ENCODE measurements at regions not wholly inside any gene's neighbourhood (a gene's known extent, or its start where the extent isn't known, plus 50 kb on each side); places are given as distances from the start of the nearest gene placed in this dataset.

- DNase-seq (ENCODE audit: low spot score) (no peak), ATAC-seq (no peak)
- no peaks in the 10 kb centered on the region for H3K36me3 Mint-ChIP-seq
- H3K9me3 Mint-ChIP-seq: peaks cover 7% of the 10 kb centered on the region
- H3K4me1 Mint-ChIP-seq (ENCODE audit: low read depth in 2 of 2): no peaks in the 10 kb centered on the region
- H3K27me3 Mint-ChIP-seq: no peaks in the 10 kb centered on the region
- H3K4me3 Mint-ChIP-seq: no peak overlapping the region
- H3K27ac Mint-ChIP-seq: no peak overlapping the region
These were observed 850.6 kb downstream of the TYW1 start for GRCh38 chr7:67847092-67847787.

GRCh38 chr7:67854221-67855178 lies 857.9 kb downstream of the TYW1 start:
- Mint-ChIP-seq H3K4me3 (no peak overlapping the region), H3K27ac (no peak overlapping the region), H3K27me3 (no peaks in the 10 kb centered on the region), H3K9me3 (peaks cover 6% of the 10 kb centered on the region), H3K36me3 (peaks cover 5% of the 10 kb centered on the region), H3K4me1 (ENCODE audit: low read depth in 2 of 2) (no peaks in the 10 kb centered on the region)
- DNase-seq (ENCODE audit: low spot score) (no peak), ATAC-seq (no peak)

DNA sequence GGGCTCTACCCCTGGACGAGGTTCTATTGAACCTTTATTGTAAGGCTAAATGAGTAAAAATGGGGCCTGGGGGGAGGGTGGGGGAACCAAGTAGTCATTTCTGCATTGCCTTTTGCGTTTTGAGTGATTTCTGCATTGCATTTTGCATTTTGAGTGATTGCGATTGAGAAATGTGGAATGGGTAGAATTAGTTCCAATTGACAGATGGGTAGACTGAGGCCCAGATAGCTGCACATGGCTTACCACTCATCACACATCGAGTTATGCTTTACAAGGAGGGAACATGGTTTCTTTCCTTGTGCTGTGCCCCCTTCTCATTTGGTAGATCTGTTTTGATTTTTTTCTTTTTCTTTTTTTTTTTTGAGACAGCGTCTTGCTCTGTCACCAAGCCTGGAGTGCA lies 858.7 kb downstream of the TYW1 start:
- no peak for ATAC-seq
- Mint-ChIP-seq H3K27me3 (no peaks in the 10 kb centered on the region), H3K4me1 (ENCODE audit: low read depth in 2 of 2) (no peaks in the 10 kb centered on the region), H3K4me3 (no peak overlapping the region), H3K36me3 (peaks cover 5% of the 10 kb centered on the region), H3K9me3 (peaks cover 8% of the 10 kb centered on the region), H3K27ac (no peak overlapping the region)
- no peak for DNase-seq (ENCODE audit: low spot score)

DNA sequence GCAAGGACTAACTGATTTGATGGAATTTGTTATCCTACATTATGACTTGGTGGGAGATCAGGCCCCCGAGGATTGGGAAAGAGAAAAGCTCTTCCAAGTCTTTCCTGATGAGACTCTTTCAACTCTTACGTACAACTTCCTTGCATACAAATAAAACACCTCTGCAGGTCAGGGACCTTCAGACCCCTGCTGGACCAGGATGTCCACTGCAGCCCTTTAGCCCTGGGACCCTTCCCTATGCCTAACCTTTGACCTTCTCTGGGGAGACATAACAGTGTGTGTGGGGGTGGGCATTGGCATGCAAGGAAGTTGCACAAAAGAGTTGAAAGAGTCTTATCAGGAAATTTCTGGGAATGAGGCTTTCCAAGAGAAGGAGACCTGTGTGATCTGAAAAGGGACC lies 859.4 kb downstream of the TYW1 start:
- DNase-seq (ENCODE audit: low spot score) (no peak), ATAC-seq (no peak)
- peaks cover 5% of the 10 kb centered on the region for H3K36me3 Mint-ChIP-seq
- no peaks in the 10 kb centered on the region for H3K4me1 Mint-ChIP-seq (ENCODE audit: low read depth in 2 of 2)
- no peaks in the 10 kb centered on the region for H3K27me3 Mint-ChIP-seq
- no peak overlapping the region for H3K4me3 Mint-ChIP-seq
- no peak overlapping the region for H3K27ac Mint-ChIP-seq
- peaks cover 8% of the 10 kb centered on the region for H3K9me3 Mint-ChIP-seq

GRCh38 chr7:67857698-67858097 lies 861.1 kb downstream of the TYW1 start:
- no peaks in the 10 kb centered on the region for H3K27me3 Mint-ChIP-seq
- no peak for DNase-seq (ENCODE audit: low spot score)
- H3K4me1 Mint-ChIP-seq (ENCODE audit: low read depth in 2 of 2): no peaks in the 10 kb centered on the region
- no peak overlapping the region for H3K4me3 Mint-ChIP-seq
- H3K9me3 Mint-ChIP-seq: peaks cover 8% of the 10 kb centered on the region
- no peak for ATAC-seq
- H3K27ac Mint-ChIP-seq: no peak overlapping the region
- H3K36me3 Mint-ChIP-seq: peaks cover 12% of the 10 kb centered on the region

DNA sequence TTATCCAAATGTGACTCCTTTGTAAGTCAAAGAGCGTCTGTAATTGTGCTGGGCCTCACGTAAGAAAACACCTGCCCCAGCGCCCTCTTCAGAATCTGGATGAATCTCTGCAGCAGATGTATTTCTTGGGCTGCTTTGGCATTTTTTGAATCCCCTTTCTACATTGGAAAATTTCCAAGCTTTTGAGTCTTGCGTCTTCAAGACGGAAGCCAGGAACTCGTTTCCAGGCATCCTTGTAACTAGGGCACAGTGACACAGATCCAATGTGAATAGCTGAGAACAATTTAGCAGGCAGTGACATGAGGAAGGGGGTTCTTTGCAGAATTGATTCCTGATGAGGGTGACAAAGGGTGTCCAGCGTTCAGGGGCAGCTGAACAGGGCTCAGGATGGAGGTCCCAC lies 862.3 kb downstream of the TYW1 start:
- Mint-ChIP-seq H3K36me3 (peaks cover 7% of the 10 kb centered on the region), H3K4me1 (ENCODE audit: low read depth in 2 of 2) (no peaks in the 10 kb centered on the region), H3K27ac (no peak overlapping the region), H3K9me3 (peaks cover 6% of the 10 kb centered on the region), H3K27me3 (no peaks in the 10 kb centered on the region), H3K4me3 (no peak overlapping the region)
- DNase-seq (ENCODE audit: low spot score) (no peak), ATAC-seq (no peak)

GRCh38 chr7:67863911-67864310 lies 867.3 kb downstream of the TYW1 start:
- H3K4me1 Mint-ChIP-seq (ENCODE audit: low read depth in 2 of 2): no peaks in the 10 kb centered on the region
- H3K9me3 Mint-ChIP-seq: peaks cover 6% of the 10 kb centered on the region
- ATAC-seq (no peak), DNase-seq (ENCODE audit: low spot score) (no peak)
- peaks cover 7% of the 10 kb centered on the region for H3K36me3 Mint-ChIP-seq
- H3K27me3 Mint-ChIP-seq: no peaks in the 10 kb centered on the region
- H3K4me3 Mint-ChIP-seq: no peak overlapping the region
- H3K27ac Mint-ChIP-seq: no peak overlapping the region

- ATAC-seq (no peak), DNase-seq (ENCODE audit: low spot score) (no peak)
- Mint-ChIP-seq H3K4me3 (no peak overlapping the region), H3K27ac (no peak overlapping the region), H3K36me3 (peaks cover 12% of the 10 kb centered on the region), H3K27me3 (no peaks in the 10 kb centered on the region), H3K4me1 (ENCODE audit: low read depth in 2 of 2) (no peaks in the 10 kb centered on the region), H3K9me3 (peaks cover 13% of the 10 kb centered on the region)
These were observed 869.4 kb downstream of the TYW1 start for GRCh38 chr7:67866054-67866453.

- Mint-ChIP-seq H3K27ac (no peak overlapping the region), H3K4me3 (no peak overlapping the region)
These were observed 870.2 kb downstream of the TYW1 start for GRCh38 chr7:67866812-67867211.

DNA sequence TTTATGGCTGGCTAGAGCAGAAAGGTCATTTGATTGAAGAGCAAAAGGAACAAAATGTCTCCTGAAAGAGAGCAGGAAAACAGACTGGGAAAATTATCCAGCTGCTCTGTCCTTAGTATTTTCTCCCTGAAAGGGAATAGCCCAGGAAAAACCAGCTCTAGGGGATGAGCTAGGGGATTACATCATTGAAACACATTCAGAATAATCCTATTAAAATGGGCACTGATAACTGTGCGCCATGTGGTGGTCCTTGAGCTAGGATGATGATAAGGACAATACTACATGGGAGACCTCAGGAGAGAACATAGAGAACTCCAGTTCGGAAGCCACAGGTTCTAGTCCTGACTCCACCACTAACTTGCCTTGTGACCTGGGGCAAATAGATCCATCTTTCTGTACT lies 873.8 kb downstream of the TYW1 start:
- Mint-ChIP-seq H3K4me3 (no peak overlapping the region), H3K9me3 (peaks cover 16% of the 10 kb centered on the region), H3K27ac (no peak overlapping the region), H3K27me3 (no peaks in the 10 kb centered on the region), H3K36me3 (peaks cover 5% of the 10 kb centered on the region), H3K4me1 (ENCODE audit: low read depth in 2 of 2) (no peaks in the 10 kb centered on the region)
- DNase-seq (ENCODE audit: low spot score) (no peak), ATAC-seq (no peak)

More at GRCh38 chr7:67866812-67867211, 870.2 kb downstream of the TYW1 start:
- Mint-ChIP-seq H3K27me3 (no peaks in the 10 kb centered on the region), H3K9me3 (peaks cover 13% of the 10 kb centered on the region), H3K4me1 (ENCODE audit: low read depth in 2 of 2) (no peaks in the 10 kb centered on the region), H3K36me3 (peaks cover 8% of the 10 kb centered on the region)
- DNase-seq (ENCODE audit: low spot score): no peak
- ATAC-seq: no peak

GRCh38 chr7:67875558-67875957 lies 878.9 kb downstream of the TYW1 start:
- Mint-ChIP-seq H3K9me3 (peaks cover 25% of the 10 kb centered on the region), H3K4me3 (no peak overlapping the region), H3K27ac (no peak overlapping the region), H3K27me3 (no peaks in the 10 kb centered on the region), H3K4me1 (ENCODE audit: low read depth in 2 of 2) (no peaks in the 10 kb centered on the region), H3K36me3 (no peaks in the 10 kb centered on the region)
- DNase-seq (ENCODE audit: low spot score): no peak
- no peak for ATAC-seq

DNA sequence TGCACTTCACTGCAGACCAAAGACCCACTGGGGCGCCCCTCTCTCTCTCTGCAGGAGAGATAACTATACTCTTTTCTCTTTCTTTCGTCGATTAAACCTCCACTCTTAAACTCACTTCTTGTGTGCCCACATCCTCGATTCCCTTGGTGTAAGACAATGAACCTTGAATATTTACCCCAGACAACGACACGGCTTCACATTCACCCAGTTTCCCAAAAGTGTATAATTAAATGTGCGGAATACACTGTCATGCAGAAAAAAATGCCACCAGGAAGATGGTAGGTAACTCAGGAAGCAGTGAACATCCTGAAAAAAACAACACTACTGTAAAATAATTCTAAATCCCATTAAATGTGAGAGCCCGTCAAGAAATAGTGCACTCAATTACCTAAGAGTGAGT lies 882.2 kb downstream of the TYW1 start:
- H3K27ac Mint-ChIP-seq: no peak overlapping the region
- DNase-seq (ENCODE audit: low spot score) (no peak), ATAC-seq (no peak)
- H3K36me3 Mint-ChIP-seq: no peaks in the 10 kb centered on the region
- no peaks in the 10 kb centered on the region for H3K27me3 Mint-ChIP-seq
- no peak overlapping the region for H3K4me3 Mint-ChIP-seq
- peaks cover 22% of the 10 kb centered on the region for H3K9me3 Mint-ChIP-seq
- no peaks in the 10 kb centered on the region for H3K4me1 Mint-ChIP-seq (ENCODE audit: low read depth in 2 of 2)

GRCh38 chr7:67882843-67883242 lies 886.2 kb downstream of the TYW1 start:
- Mint-ChIP-seq H3K4me1 (ENCODE audit: low read depth in 2 of 2) (no peaks in the 10 kb centered on the region), H3K4me3 (no peak overlapping the region), H3K36me3 (no peaks in the 10 kb centered on the region), H3K9me3 (peaks cover 18% of the 10 kb centered on the region), H3K27me3 (no peaks in the 10 kb centered on the region), H3K27ac (no peak overlapping the region)
- DNase-seq (ENCODE audit: low spot score) (no peak), ATAC-seq (no peak)

- no peaks in the 10 kb centered on the region for H3K27me3 Mint-ChIP-seq
- H3K9me3 Mint-ChIP-seq: peaks cover 7% of the 10 kb centered on the region
- DNase-seq (ENCODE audit: low spot score) (no peak), ATAC-seq (no peak)
- H3K4me1 Mint-ChIP-seq (ENCODE audit: low read depth in 2 of 2): no peaks in the 10 kb centered on the region
- no peak overlapping the region for H3K4me3 Mint-ChIP-seq
- no peak overlapping the region for H3K27ac Mint-ChIP-seq
- H3K36me3 Mint-ChIP-seq: no peaks in the 10 kb centered on the region
These were observed 893.7 kb downstream of the TYW1 start for GRCh38 chr7:67890316-67890715.
